Endothelial cell of umbilical vein (primary cell): ENCODE measurements at regions not wholly inside any gene's neighbourhood (a gene's known extent, or its start where the extent isn't known, plus 50 kb on each side); places are given as distances from the start of the nearest gene placed in this dataset.

Source experiments
- EZH2 ChIP-seq: IDR thresholded peaks from 2 replicates; pipeline ENCODE4 v1.6.1; 2012; ENCODE audit warnings: borderline replicate concordance, low read depth, mild to moderate bottlenecking, moderate library complexity, low read length, inconsistent platforms; ENCODE audit not compliant: severe bottlenecking
- JUN ChIP-seq: IDR thresholded peaks from 2 replicates; pipeline ENCODE4 v1.6.1; 2011; ENCODE audit warnings: borderline replicate concordance, low read depth; ENCODE audit not compliant: insufficient read length, insufficient read depth
- MYC ChIP-seq: IDR thresholded peaks from one replicate; pipeline ENCODE4 v1.6.1; 2011; ENCODE audit warnings: mild to moderate bottlenecking, low read depth, low read length
- POLR2A ChIP-seq: IDR thresholded peaks from 2 replicates; pipeline ENCODE4 v1.6.1; 2012; ENCODE audit warnings: low read depth, mild to moderate bottlenecking, control low read depth, low read length
- TF ChIP-seq, protein P1 (sequence below), 2 donors: IDR thresholded peaks; 1 replicate in 1 of 2; 2 replicates in 1 of 2; pipeline ENCODE4 v1.5.1; 2011; ENCODE audit warnings: low read length in 2 of 2, mild to moderate bottlenecking in 2 of 2, moderate library complexity in 2 of 2, control low read depth in 1 of 2, inconsistent platforms in 1 of 2, low read depth in 1 of 2; ENCODE audit not compliant: insufficient read depth in 1 of 2; ENCODE audit errors: extremely low read depth in 1 of 2

DNA sequence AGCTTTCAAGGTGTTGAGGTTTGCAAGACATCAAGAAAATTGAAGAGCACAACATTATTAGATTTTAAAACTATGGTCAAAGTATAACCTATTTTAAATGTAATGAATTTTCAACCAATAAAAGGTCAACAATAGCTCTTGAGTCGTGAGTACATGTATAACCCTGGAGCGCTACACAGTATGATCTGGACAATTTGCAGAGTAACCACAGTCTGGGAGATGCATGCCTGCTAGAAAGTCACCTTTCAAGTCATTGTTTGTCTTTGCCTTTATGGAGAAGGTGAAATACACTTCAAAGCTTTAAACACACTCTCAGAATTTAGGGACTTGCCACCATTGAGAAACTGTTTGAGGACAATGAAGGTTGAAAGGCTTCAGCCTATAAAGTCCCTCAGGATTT is 112.6 kb upstream of the ALCAM start:
- TF ChIP-seq EZH2, result no peak
- no peak for TF ChIP-seq POLR2A
- TF ChIP-seq, protein P1, sequence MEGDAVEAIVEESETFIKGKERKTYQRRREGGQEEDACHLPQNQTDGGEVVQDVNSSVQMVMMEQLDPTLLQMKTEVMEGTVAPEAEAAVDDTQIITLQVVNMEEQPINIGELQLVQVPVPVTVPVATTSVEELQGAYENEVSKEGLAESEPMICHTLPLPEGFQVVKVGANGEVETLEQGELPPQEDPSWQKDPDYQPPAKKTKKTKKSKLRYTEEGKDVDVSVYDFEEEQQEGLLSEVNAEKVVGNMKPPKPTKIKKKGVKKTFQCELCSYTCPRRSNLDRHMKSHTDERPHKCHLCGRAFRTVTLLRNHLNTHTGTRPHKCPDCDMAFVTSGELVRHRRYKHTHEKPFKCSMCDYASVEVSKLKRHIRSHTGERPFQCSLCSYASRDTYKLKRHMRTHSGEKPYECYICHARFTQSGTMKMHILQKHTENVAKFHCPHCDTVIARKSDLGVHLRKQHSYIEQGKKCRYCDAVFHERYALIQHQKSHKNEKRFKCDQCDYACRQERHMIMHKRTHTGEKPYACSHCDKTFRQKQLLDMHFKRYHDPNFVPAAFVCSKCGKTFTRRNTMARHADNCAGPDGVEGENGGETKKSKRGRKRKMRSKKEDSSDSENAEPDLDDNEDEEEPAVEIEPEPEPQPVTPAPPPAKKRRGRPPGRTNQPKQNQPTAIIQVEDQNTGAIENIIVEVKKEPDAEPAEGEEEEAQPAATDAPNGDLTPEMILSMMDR (IDR thresholded peaks at IDR 0.05; ENCODE audit: extremely low read depth in 1 of 2, insufficient read depth in 1 of 2, low read depth in 1 of 2, low read length in 2 of 2), result no peak
- TF ChIP-seq JUN, result no peak
- no peak for TF ChIP-seq MYC
